Lower leg skin (tissue), 4 donors: ENCODE measurements at regions not wholly inside any gene's neighbourhood (a gene's known extent, or its start where the extent isn't known, plus 50 kb on each side); places are given as distances from the start of the nearest gene placed in this dataset.
"Not testable (repeated sequence)": the region's sequence is repeated elsewhere in the genome, so short reads cannot be mapped to it uniquely, and the experiment has no call there.

Source experiments
- DNase-seq, 2 donors: peaks; one replicate each; pipeline ENCODE4 v3.0.0-alpha.2; 2019; ENCODE audit warnings: low spot score in 2 of 2
- H3K4me3 ChIP-seq: fragments of 200-600 bp; sonication (generic); 2 replicates; pipeline ENCODE4 v1.5.1; 2017; ENCODE audit warnings: mild to moderate bottlenecking, low read depth; ENCODE audit not compliant: poor library complexity, severe bottlenecking
- POLR2A ChIP-seq, 2 donors: fragments of 450-650 bp; IDR thresholded peaks; one replicate each; pipeline ENCODE4 v1.6.1; 2016 to 2017; ENCODE audit warnings: antibody characterized with exemption in 2 of 2, mild to moderate bottlenecking in 1 of 2, moderate library complexity in 1 of 2
- WGBS, 2 donors: methylation state at CpG; one replicate each; pipeline ENCODE4 v1.1.5; 2018; 5-methylcytosine and 5-hydroxymethylcytosine counted together
- intact Hi-C: fragments of 100-400 bp; cut with DNase I; formaldehyde crosslinking; loops from one replicate; pipeline ENCODE4 v1.15.0; 2023; ENCODE audit warnings: low total_unique reads
- TF ChIP-seq, protein P1 (sequence below), 3 donors: fragments of 450-650 bp; IDR thresholded peaks; one replicate each; pipeline ENCODE4 v1.5.1; 2016; ENCODE audit warnings: antibody characterized with exemption in 3 of 3, mild to moderate bottlenecking in 3 of 3, moderate library complexity in 2 of 3

- WGBS, 2 donors = 89 to 95% methylated on average over 7 to 12 of the region's 12 CpGs
- intact Hi-C loops, H3K4me3 ChIP-seq, DNase-seq: not testable (repeated sequence)
Observed at GRCh38 chr7:55743454-55743717, 119.2 kb downstream of the SEPTIN14 start.

GRCh38 chr7:55742651-55743453, 119.7 kb downstream of the SEPTIN14 start:
- intact Hi-C loops, H3K4me3 ChIP-seq: not testable (repeated sequence)
- DNase-seq = peak in 1 of 2 donors; percentile 80
- WGBS, 2 donors = 90 to 91% methylated on average over 17 to 36 of the region's 37 CpGs

DNA sequence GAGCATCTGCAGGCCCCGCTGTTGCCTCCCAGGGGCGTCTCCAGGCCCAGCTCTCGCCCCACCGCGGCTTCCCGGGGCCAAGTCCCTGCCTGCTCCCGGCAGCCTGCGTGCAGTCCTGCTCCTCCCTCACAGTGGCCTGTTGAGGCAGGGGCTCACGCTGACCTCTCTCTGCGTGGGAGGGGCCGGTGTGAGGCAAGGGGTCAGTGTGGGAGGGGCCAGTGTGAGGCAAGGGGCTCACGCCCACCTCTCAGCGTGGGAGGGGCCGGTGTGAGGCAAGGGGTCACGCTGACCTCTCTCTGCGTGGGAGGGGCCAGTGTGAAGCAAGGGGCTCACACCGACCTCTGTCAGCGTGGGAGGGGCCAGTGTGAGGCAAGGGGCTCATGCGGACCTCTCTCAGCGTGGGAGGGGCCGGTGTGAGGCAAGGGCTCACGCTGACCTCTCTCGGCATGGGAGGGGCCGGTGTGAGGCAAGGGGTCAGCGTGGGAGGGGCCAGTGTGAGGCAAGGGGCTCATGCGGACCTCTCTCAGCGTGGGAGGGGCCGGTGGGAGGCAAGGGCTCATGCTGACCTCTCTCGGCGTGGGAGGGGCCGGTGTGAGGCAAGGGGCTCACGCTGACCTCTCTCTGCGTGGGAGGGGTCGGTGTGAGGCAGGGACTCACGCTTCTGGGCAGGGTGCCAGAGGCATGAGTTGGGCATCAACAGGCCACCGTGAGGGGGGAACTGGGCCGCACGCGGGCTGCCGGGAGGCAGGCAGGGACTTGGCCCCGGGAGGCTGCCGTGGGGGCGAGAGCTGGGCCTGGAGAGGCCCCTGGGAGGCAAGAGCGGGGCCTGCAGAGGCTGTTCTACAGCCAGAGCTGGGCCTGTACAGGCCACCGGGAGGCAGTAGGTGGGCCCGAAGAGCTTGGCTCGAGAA, 120.6 kb downstream of the SEPTIN14 start:
- DNase-seq = peak in 1 of 2 donors; percentile 62
- H3K4me3 ChIP-seq, intact Hi-C loops: not testable (repeated sequence)
- WGBS, 2 donors = 86 to 91% methylated on average over 34 to 43 of the region's 47 CpGs

DNA sequence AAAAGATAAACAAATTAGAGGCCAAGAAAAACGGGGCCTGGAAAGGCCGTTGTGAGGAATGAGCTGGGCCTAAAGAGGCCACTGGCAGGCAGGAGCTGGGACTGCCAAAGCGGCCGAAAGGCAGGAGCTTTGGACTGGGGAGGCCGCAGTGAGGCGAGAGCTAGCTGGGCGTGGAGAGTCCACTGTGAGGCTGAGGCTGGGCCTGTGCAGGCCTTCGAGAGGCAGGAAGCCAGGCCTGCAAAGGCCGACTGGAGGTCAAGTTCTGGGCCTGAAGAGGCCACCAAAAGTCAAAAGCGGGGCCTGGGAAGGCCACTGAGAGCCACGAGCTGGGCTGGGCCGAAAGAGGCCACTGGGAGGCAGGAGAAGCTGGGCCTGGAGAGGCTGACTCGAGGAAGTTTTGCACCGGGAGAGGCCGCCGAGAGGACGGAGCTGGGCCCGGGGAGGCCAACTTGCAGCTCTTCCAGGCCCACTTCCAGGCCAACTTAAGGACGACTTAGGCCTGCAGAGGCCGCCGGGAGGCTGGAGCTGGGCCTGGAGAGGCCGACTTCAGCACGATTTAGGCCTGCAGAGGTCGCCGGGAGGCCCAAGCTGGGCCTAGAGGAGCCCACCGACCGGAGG, 121.8 kb downstream of the SEPTIN14 start:
- intact Hi-C loops, H3K4me3 ChIP-seq: not testable (repeated sequence)
- 86 to 93% methylated on average over 26 of the region's 27 CpGs for WGBS, 2 donors
- peak in 1 of 2 donors; percentile 39 for DNase-seq

DNA sequence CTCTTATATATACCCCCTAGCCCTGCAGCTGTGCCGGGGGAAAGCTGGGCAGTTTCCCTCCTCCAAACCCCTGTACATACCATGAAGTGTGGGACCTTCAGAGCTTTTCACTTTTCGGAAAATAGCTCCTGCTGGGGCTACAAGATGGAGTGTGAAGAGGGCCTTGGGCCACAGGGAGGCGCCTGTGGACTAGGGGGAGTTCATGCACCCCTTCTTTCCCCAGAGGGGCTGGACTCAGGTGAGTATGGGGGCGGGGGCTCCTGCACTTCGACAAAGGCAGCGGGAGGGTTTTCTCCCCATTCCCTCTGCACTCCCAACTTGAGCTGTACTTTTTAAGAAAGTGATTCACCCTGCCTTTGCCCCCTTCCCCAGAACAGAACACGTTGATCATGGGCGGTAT, 122.5 kb downstream of the SEPTIN14 start:
- peak in 1 of 2 donors; percentile 10 for DNase-seq
- WGBS, 2 donors = 78 to 84% methylated on average over 8 of the region's 8 CpGs
- intact Hi-C loops, H3K4me3 ChIP-seq: not testable (repeated sequence)

GRCh38 chr7:55736641-55737221, 125.8 kb downstream of the SEPTIN14 start:
- WGBS, 2 donors = 71 to 77% methylated on average over 7 to 10 of the region's 11 CpGs
- intact Hi-C loops, H3K4me3 ChIP-seq, DNase-seq: not testable (repeated sequence)

GRCh38 chr7:55733241-55734140, 129.1 kb downstream of the SEPTIN14 start:
- no peak for DNase-seq
- TF ChIP-seq, protein P1, sequence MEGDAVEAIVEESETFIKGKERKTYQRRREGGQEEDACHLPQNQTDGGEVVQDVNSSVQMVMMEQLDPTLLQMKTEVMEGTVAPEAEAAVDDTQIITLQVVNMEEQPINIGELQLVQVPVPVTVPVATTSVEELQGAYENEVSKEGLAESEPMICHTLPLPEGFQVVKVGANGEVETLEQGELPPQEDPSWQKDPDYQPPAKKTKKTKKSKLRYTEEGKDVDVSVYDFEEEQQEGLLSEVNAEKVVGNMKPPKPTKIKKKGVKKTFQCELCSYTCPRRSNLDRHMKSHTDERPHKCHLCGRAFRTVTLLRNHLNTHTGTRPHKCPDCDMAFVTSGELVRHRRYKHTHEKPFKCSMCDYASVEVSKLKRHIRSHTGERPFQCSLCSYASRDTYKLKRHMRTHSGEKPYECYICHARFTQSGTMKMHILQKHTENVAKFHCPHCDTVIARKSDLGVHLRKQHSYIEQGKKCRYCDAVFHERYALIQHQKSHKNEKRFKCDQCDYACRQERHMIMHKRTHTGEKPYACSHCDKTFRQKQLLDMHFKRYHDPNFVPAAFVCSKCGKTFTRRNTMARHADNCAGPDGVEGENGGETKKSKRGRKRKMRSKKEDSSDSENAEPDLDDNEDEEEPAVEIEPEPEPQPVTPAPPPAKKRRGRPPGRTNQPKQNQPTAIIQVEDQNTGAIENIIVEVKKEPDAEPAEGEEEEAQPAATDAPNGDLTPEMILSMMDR (IDR thresholded peaks at IDR 0.05) = no peak
- TF ChIP-seq POLR2A (IDR thresholded peaks at IDR 0.05) = no peak
- no peak overlapping the region for H3K4me3 ChIP-seq
- 43 to 51% methylated on average over 8 of the region's 8 CpGs for WGBS, 2 donors
- intact Hi-C loops = no loop called here

GRCh38 chr7:55731931-55732330, 130.6 kb downstream of the SEPTIN14 start:
- intact Hi-C loops = no loop called here
- DNase-seq = no peak
- WGBS, 2 donors = 89 to 92% methylated on average over 16 of the region's 16 CpGs
- H3K4me3 ChIP-seq = no peak overlapping the region
- TF ChIP-seq, protein P1 (IDR thresholded peaks at IDR 0.05) = no peak
- no peak for TF ChIP-seq POLR2A (IDR thresholded peaks at IDR 0.05)
